Vagina (tissue), 2 donors: ENCODE measurements at regions not wholly inside any gene's neighbourhood (a gene's known extent, or its start where the extent isn't known, plus 50 kb on each side); places are given as distances from the start of the nearest gene placed in this dataset.

Source experiments
- POLR2A ChIP-seq, 2 donors: fragments of 450-650 bp; IDR thresholded peaks; one replicate each; pipeline ENCODE4 v1.6.1; 2017; ENCODE audit warnings: antibody characterized with exemption in 2 of 2, mild to moderate bottlenecking in 2 of 2, moderate library complexity in 2 of 2
- POLR2AphosphoS5 ChIP-seq, 2 donors: sonication (generic); formaldehyde crosslinking; IDR thresholded peaks; one replicate each; pipeline ENCODE4 v1.9.0; 2017; ENCODE audit warnings: antibody characterized with exemption in 2 of 2, mild to moderate bottlenecking in 2 of 2, low read depth in 1 of 2; ENCODE audit not compliant: insufficient read depth in 1 of 2
- TF ChIP-seq, protein P1 (sequence below), 3 experiments: fragments of 450-650 bp in 2 of 3; fragments of 200-600 bp in 1 of 3; sonication (generic) in 1 of 3; IDR thresholded peaks; one replicate each; pipeline ENCODE4 v1.5.1; 2017 to 2019; ENCODE audit warnings: antibody characterized with exemption in 3 of 3, mild to moderate bottlenecking in 2 of 3, moderate library complexity in 2 of 3

GRCh38 chr1:185680453-185680852, 53.7 kb upstream of the HMCN1 start:
- TF ChIP-seq, protein P1, sequence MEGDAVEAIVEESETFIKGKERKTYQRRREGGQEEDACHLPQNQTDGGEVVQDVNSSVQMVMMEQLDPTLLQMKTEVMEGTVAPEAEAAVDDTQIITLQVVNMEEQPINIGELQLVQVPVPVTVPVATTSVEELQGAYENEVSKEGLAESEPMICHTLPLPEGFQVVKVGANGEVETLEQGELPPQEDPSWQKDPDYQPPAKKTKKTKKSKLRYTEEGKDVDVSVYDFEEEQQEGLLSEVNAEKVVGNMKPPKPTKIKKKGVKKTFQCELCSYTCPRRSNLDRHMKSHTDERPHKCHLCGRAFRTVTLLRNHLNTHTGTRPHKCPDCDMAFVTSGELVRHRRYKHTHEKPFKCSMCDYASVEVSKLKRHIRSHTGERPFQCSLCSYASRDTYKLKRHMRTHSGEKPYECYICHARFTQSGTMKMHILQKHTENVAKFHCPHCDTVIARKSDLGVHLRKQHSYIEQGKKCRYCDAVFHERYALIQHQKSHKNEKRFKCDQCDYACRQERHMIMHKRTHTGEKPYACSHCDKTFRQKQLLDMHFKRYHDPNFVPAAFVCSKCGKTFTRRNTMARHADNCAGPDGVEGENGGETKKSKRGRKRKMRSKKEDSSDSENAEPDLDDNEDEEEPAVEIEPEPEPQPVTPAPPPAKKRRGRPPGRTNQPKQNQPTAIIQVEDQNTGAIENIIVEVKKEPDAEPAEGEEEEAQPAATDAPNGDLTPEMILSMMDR (IDR thresholded peaks at IDR 0.05) = no peak
- TF ChIP-seq POLR2A (IDR thresholded peaks at IDR 0.05) (no peak), POLR2AphosphoS5 (IDR thresholded peaks at IDR 0.05; ENCODE audit: insufficient read depth in 1 of 2, low read depth in 1 of 2) (no peak)
